B cell (primary cell): ENCODE measurements at regions not wholly inside any gene's neighbourhood (a gene's known extent, or its start where the extent isn't known, plus 50 kb on each side); places are given as distances from the start of the nearest gene placed in this dataset.

Experiments
- ATAC-seq: fragments of 200-7000 bp; cut with Tn5 transposase; one replicate; pipeline ENCODE4 v1.10.0; 2021; ENCODE audit warnings: low read depth, mild to moderate bottlenecking, moderate number of reproducible peaks, moderate library complexity
- CTCF ChIA-PET: fragments of 350-600 bp; sonication (Branson Sonifier 250); formaldehyde crosslinking; loops from one replicate; lab custom pipeline; 2021; ENCODE audit warnings: antibody characterized with exemption, inconsistent platforms; lab: Charles Lee
- POLR2A ChIA-PET: fragments of 350-600 bp; sonication (Branson Sonifier 250); formaldehyde crosslinking; loops from one replicate; lab custom pipeline; 2021; ENCODE audit warnings: antibody characterized with exemption; lab: Charles Lee
- DNase-seq: peaks from one replicate; pipeline ENCODE4 v3.0.0; 2013
- H2AFZ ChIP-seq: 2 replicates; pipeline ENCODE4 v1.6.1; 2012; ENCODE audit warnings: mild to moderate bottlenecking, low read depth, low read length; ENCODE audit not compliant: insufficient read depth, poor library complexity, severe bottlenecking
- H3K27ac ChIP-seq, 2 donors: 1 replicate in 1 of 2; 2 replicates in 1 of 2; pipeline ENCODE4 v1.5.1; 2012 to 2013; ENCODE audit warnings: low read length in 2 of 2, mild to moderate bottlenecking in 2 of 2, moderate library complexity in 1 of 2
- H3K27me3 ChIP-seq, 4 experiments: fragments of 200-600 bp in 1 of 4; sonication (generic) in 1 of 4; replicated peaks in 1 of 4; 1 replicate in 2 of 4; 2 replicates in 2 of 4; pipeline versions ENCODE4 v1.6.1 to v1.7.0; 2013 to 2016; ENCODE audit warnings: low read length in 3 of 4, mild to moderate bottlenecking in 2 of 4, mixed read lengths in 1 of 4, moderate library complexity in 1 of 4; ENCODE audit not compliant: insufficient read depth in 4 of 4, control insufficient read depth in 3 of 4; ENCODE audit errors: control extremely low read depth in 1 of 4
- H3K36me3 ChIP-seq, 2 experiments: replicated peaks in 1 of 2; 1 replicate in 1 of 2; 2 replicates in 1 of 2; pipeline versions ENCODE4 v1.6.1 to v1.7.1; 2013; ENCODE audit warnings: low read length in 1 of 2; ENCODE audit not compliant: insufficient read depth in 2 of 2, control insufficient read depth in 1 of 2; ENCODE audit errors: control extremely low read depth in 1 of 2, extremely low read depth in 1 of 2
- H3K4me1 ChIP-seq, 2 donors: fragments of 200-600 bp in 1 of 2; sonication (generic) in 1 of 2; 1 replicate in 1 of 2; 2 replicates in 1 of 2; pipeline versions ENCODE4 v1.5.1 to v1.6.1; 2013 to 2017; ENCODE audit warnings: low read length in 2 of 2; ENCODE audit not compliant: control insufficient read depth in 2 of 2, insufficient read depth in 2 of 2
- H3K4me2 ChIP-seq: replicated peaks from 2 replicates; pipeline ENCODE3; 2012; ENCODE audit warnings: mild to moderate bottlenecking, low read depth, low read length; ENCODE audit not compliant: poor library complexity, severe bottlenecking
- H3K4me3 ChIP-seq, 5 experiments: fragments of 200-600 bp in 1 of 5; sonication (generic) in 1 of 5; 1 replicate in 3 of 5; 2 replicates in 2 of 5; pipeline versions ENCODE4 v1.5.1 to v1.7.0; 2011 to 2016; ENCODE audit warnings: low read length in 4 of 5, mild to moderate bottlenecking in 4 of 5, low read depth in 2 of 5, control low read depth in 1 of 5, moderate library complexity in 1 of 5; ENCODE audit not compliant: insufficient read depth in 1 of 5; ENCODE audit errors: control extremely low read depth in 1 of 5, extremely low read depth in 1 of 5
- H3K79me2 ChIP-seq: fragments of 200-600 bp; sonication (generic); one replicate; pipeline ENCODE4 v1.6.0; 2016; ENCODE audit warnings: low read length; ENCODE audit not compliant: control insufficient read depth, insufficient read depth
- H3K9ac ChIP-seq: fragments of 200-600 bp; sonication (generic); 2 replicates; pipeline ENCODE4 v1.6.1; 2017; ENCODE audit warnings: mild to moderate bottlenecking, low read length, moderate library complexity
- H3K9me3 ChIP-seq, 3 donors: one replicate each; pipeline versions ENCODE4 v1.6.1 to v1.7.1; 2013; ENCODE audit warnings: low read length in 2 of 3; ENCODE audit not compliant: control insufficient read depth in 2 of 3, insufficient read depth in 1 of 3; ENCODE audit errors: control extremely low read depth in 1 of 3
- H4K20me1 ChIP-seq: 2 replicates; pipeline ENCODE4 v1.6.0; 2012; ENCODE audit warnings: mild to moderate bottlenecking, low read length; ENCODE audit not compliant: insufficient read depth, control insufficient read depth, poor library complexity, severe bottlenecking
- H3K27ac Mint-ChIP-seq: one replicate; pipeline ENCODE4 v1.8.0; 2021; ENCODE audit warnings: mixed read lengths
- H3K27me3 Mint-ChIP-seq: one replicate; pipeline ENCODE4 v1.8.0; 2021; ENCODE audit warnings: mixed read lengths
- H3K4me1 Mint-ChIP-seq: one replicate; pipeline ENCODE4 v1.8.0; 2021; ENCODE audit warnings: mixed read lengths
- H3K4me3 Mint-ChIP-seq: one replicate; pipeline ENCODE4 v1.8.0; 2021; ENCODE audit warnings: mixed read lengths
- H3K9me3 Mint-ChIP-seq: one replicate; pipeline ENCODE4 v1.8.0; 2022; ENCODE audit warnings: mixed read lengths; ENCODE audit not compliant: insufficient read depth
- CTCF ChIP-seq: fragments of 200-600 bp; IDR thresholded peaks from one replicate; pipeline ENCODE4 v1.8.0; 2022; ENCODE audit warnings: antibody characterized with exemption, mild to moderate bottlenecking
- EZH2 ChIP-seq: IDR thresholded peaks from 2 replicates; pipeline ENCODE4 v1.6.1; 2012; ENCODE audit warnings: borderline replicate concordance, low read depth, mild to moderate bottlenecking, moderate library complexity, low read length; ENCODE audit not compliant: insufficient read depth, poor library complexity, severe bottlenecking
- WGBS: methylation state at CpG from one replicate; pipeline ENCODE4 v1.1.5; 2013; ENCODE audit warnings: missing lambda C conversion rate; ENCODE audit not compliant: insufficient coverage; 5-methylcytosine and 5-hydroxymethylcytosine counted together
- intact Hi-C: fragments of 100-400 bp; cut with micrococcal nuclease; formaldehyde crosslinking; loops from one replicate; pipeline ENCODE4 v1.10.0; 2022

GRCh38 chr3:675846-676245, 417.0 kb upstream of the CNTN6 start:
- no peak for DNase-seq
- Histone ChIP-seq H2AFZ (no peak overlapping the region), H3K79me2 (no peaks in the 10 kb centered on the region), H3K9me3 (no peaks in the 10 kb centered on the region), H3K4me3 (no peak overlapping the region), H3K27ac (no peak overlapping the region), H4K20me1 (no peaks in the 10 kb centered on the region), H3K36me3 (no peaks in the 10 kb centered on the region), H3K4me2 (no peak overlapping the region), H3K9ac (no peak overlapping the region), H3K27me3 (no peaks in the 10 kb centered on the region), H3K4me1 (no peaks in the 10 kb centered on the region)
- no peak for ATAC-seq
- Mint-ChIP-seq H3K4me3 (no peak overlapping the region), H3K4me1 (no peaks in the 10 kb centered on the region), H3K9me3 (peaks cover 3% of the 10 kb centered on the region), H3K27me3 (no peaks in the 10 kb centered on the region), H3K27ac (no peak overlapping the region)
- CTCF ChIA-PET = no interaction called here
- no CpG with 5 or more reads among the region's 4 CpGs for WGBS
- POLR2A ChIA-PET = no interaction called here
- TF ChIP-seq EZH2 (no peak), CTCF (no peak)
- intact Hi-C loops = no loop called here

- H3K4me2 ChIP-seq = no peak overlapping the region
- no peak for DNase-seq
- no peak overlapping the region for H3K27ac ChIP-seq
- ChIA-PET POLR2A (no interaction called here), CTCF (no interaction called here)
- intact Hi-C loops = no loop called here
- no peaks in the 10 kb centered on the region for H3K4me1 Mint-ChIP-seq
- no peaks in the 10 kb centered on the region for H3K79me2 ChIP-seq
- no peaks in the 10 kb centered on the region for H3K9me3 Mint-ChIP-seq
- no peak overlapping the region for H3K9ac ChIP-seq
- no peak overlapping the region for H3K4me3 ChIP-seq
- H3K4me3 Mint-ChIP-seq = no peak overlapping the region
- H3K27me3 ChIP-seq = no peaks in the 10 kb centered on the region
- 40% methylated on average over 1 of the region's 2 CpGs for WGBS
- no peak for TF ChIP-seq EZH2
- TF ChIP-seq CTCF = no peak
- no peaks in the 10 kb centered on the region for H4K20me1 ChIP-seq
- no peaks in the 10 kb centered on the region for H3K27me3 Mint-ChIP-seq
- no peaks in the 10 kb centered on the region for H3K4me1 ChIP-seq
- no peak overlapping the region for H3K27ac Mint-ChIP-seq
- no peak for ATAC-seq
- H2AFZ ChIP-seq = no peak overlapping the region
- no peaks in the 10 kb centered on the region for H3K9me3 ChIP-seq
- no peaks in the 10 kb centered on the region for H3K36me3 ChIP-seq
Observed at GRCh38 chr3:683770-684169, 409.1 kb upstream of the CNTN6 start.
